CD4-positive, alpha-beta T cell (primary cell): ENCODE measurements at regions not wholly inside any gene's neighbourhood (a gene's known extent, or its start where the extent isn't known, plus 50 kb on each side); places are given as distances from the start of the nearest gene placed in this dataset.

Source experiments
- ATAC-seq: fragments of 200-7000 bp; cut with Tn5 transposase; one replicate; pipeline ENCODE4 v1.10.0; 2022; ENCODE audit warnings: mild to moderate bottlenecking; ENCODE audit not compliant: poor library complexity
- CTCF ChIA-PET: fragments of 350-600 bp; sonication (Branson Sonifier 250); formaldehyde crosslinking; loops from one replicate; lab custom pipeline; 2021; ENCODE audit warnings: antibody characterized with exemption, inconsistent platforms; lab: Charles Lee
- POLR2A ChIA-PET: fragments of 350-600 bp; sonication (Branson Sonifier 250); formaldehyde crosslinking; loops from one replicate; lab custom pipeline; 2021; ENCODE audit warnings: antibody characterized with exemption, inconsistent platforms; lab: Charles Lee
- DNase-seq, 14 experiments: peaks; one replicate each; pipeline ENCODE4 v3.0.0-alpha.2; 2013 to 2020; ENCODE audit warnings: mixed read lengths in 2 of 14
- H3K27ac ChIP-seq, 2 donors: one replicate each; pipeline versions ENCODE4 v1.5.1 to v1.7.0; 2013; ENCODE audit warnings: low read length in 2 of 2, low read depth in 1 of 2, mild to moderate bottlenecking in 1 of 2
- H3K27me3 ChIP-seq, 2 experiments: 1 replicate in 1 of 2; 2 replicates in 1 of 2; pipeline versions ENCODE4 v1.6.1 to v1.7.0; 2013; ENCODE audit warnings: low read length in 2 of 2, control low read depth in 1 of 2, mild to moderate bottlenecking in 1 of 2, moderate library complexity in 1 of 2; ENCODE audit not compliant: insufficient read depth in 2 of 2, control insufficient read depth in 1 of 2
- H3K36me3 ChIP-seq: one replicate; pipeline ENCODE4 v1.6.1; 2013; ENCODE audit warnings: low read length, control low read depth; ENCODE audit not compliant: insufficient read depth
- H3K4me1 ChIP-seq: one replicate; pipeline ENCODE4 v1.6.1; 2013; ENCODE audit warnings: low read length, control low read depth; ENCODE audit not compliant: insufficient read depth
- H3K4me3 ChIP-seq: one replicate; pipeline ENCODE4 v1.5.1; 2013; ENCODE audit warnings: mild to moderate bottlenecking, low read length, moderate library complexity
- H3K9me3 ChIP-seq, 2 experiments: 1 replicate in 1 of 2; 2 replicates in 1 of 2; pipeline versions ENCODE4 v1.6.1 to v1.7.0; 2013; ENCODE audit warnings: low read length in 2 of 2, mild to moderate bottlenecking in 2 of 2, control low read depth in 1 of 2, moderate library complexity in 1 of 2; ENCODE audit not compliant: control insufficient read depth in 1 of 2, insufficient read depth in 1 of 2
- H3K27ac Mint-ChIP-seq: one replicate; pipeline ENCODE4 v1.8.0; 2020; ENCODE audit warnings: mixed read lengths
- H3K27me3 Mint-ChIP-seq: one replicate; pipeline ENCODE4 v1.8.0; 2021; ENCODE audit warnings: mixed read lengths
- H3K36me3 Mint-ChIP-seq: one replicate; pipeline ENCODE4 v1.8.0; 2021; ENCODE audit warnings: low read depth, mixed read lengths
- H3K4me1 Mint-ChIP-seq: one replicate; pipeline ENCODE4 v1.8.0; 2021; ENCODE audit warnings: low read depth, mixed read lengths
- H3K4me3 Mint-ChIP-seq: one replicate; pipeline ENCODE4 v1.8.0; 2020; ENCODE audit warnings: mild to moderate bottlenecking, mixed read lengths
- H3K9me3 Mint-ChIP-seq: one replicate; pipeline ENCODE4 v1.8.0; 2020; ENCODE audit warnings: mixed read lengths
- intact Hi-C, 2 experiments: fragments of 100-400 bp; cut with DNase I in 1 of 2; cut with micrococcal nuclease in 1 of 2; formaldehyde crosslinking; loops; one replicate each; pipeline versions ENCODE4 v1.15.1 to v1.9.0; 2023 to 2025; cut with DNase I, micrococcal nuclease
- TF ChIP-seq, protein P1 (sequence below): fragments of 200-600 bp; IDR thresholded peaks from one replicate; pipeline ENCODE4 v1.8.0; 2022; ENCODE audit warnings: antibody characterized with exemption, mild to moderate bottlenecking

DNA sequence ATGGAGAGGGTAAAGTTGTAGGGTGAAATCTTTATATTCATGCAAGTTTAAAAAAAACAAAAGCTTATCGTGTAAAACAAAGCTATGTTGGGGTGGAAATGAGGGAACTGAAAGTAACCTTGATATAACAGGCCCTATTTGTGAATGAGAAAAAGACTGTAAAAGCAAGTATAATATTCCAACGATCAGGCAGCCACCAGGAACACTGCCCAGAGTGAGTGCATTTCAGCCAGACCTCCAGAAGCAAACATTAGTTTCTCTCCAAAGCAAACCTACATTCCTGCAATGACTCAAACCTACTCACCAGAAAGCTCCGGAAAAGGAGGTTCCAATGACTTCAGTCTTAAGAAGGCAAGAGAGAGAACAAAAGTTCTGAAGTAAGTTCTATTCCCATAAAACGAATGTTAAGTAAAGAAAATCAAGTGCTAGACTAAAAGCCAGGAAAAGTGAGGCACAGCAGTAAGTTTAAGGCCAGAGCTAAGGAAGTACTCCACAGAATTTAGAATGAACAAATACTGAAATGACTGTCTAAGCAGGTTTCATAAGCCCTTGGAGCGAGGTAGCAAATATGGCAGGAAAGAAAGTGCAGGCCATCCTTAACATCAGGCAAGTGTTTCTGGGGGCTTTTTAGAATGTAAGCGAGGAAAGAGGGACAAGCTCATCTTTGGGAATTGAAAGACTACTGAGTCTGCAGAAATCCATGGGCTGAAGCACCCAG lies 493.1 kb downstream of the XPNPEP1 start:
- Histone ChIP-seq H3K27ac (no peak overlapping the region), H3K4me3 (no peak overlapping the region), H3K36me3 (no peaks in the 10 kb centered on the region), H3K9me3 (no peaks in the 10 kb centered on the region), H3K27me3 (no peaks in the 10 kb centered on the region), H3K4me1 (no peaks in the 10 kb centered on the region)
- ChIA-PET CTCF (no interaction called here), POLR2A (no interaction called here)
- H3K36me3 Mint-ChIP-seq, result no peaks in the 10 kb centered on the region
- no peaks in the 10 kb centered on the region for H3K4me1 Mint-ChIP-seq
- H3K4me3 Mint-ChIP-seq, result no peak overlapping the region
- TF ChIP-seq, protein P1, sequence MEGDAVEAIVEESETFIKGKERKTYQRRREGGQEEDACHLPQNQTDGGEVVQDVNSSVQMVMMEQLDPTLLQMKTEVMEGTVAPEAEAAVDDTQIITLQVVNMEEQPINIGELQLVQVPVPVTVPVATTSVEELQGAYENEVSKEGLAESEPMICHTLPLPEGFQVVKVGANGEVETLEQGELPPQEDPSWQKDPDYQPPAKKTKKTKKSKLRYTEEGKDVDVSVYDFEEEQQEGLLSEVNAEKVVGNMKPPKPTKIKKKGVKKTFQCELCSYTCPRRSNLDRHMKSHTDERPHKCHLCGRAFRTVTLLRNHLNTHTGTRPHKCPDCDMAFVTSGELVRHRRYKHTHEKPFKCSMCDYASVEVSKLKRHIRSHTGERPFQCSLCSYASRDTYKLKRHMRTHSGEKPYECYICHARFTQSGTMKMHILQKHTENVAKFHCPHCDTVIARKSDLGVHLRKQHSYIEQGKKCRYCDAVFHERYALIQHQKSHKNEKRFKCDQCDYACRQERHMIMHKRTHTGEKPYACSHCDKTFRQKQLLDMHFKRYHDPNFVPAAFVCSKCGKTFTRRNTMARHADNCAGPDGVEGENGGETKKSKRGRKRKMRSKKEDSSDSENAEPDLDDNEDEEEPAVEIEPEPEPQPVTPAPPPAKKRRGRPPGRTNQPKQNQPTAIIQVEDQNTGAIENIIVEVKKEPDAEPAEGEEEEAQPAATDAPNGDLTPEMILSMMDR, result no peak
- ATAC-seq, result no peak
- DNase-seq, result no peak
- H3K27me3 Mint-ChIP-seq, result no peaks in the 10 kb centered on the region
- no peaks in the 10 kb centered on the region for H3K9me3 Mint-ChIP-seq
- intact Hi-C loops, result no loop called here
- H3K27ac Mint-ChIP-seq, result no peak overlapping the region

- Histone ChIP-seq H3K27ac (no peak overlapping the region), H3K4me3 (no peak overlapping the region), H3K36me3 (no peaks in the 10 kb centered on the region), H3K27me3 (no peaks in the 10 kb centered on the region), H3K9me3 (no peaks in the 10 kb centered on the region), H3K4me1 (no peaks in the 10 kb centered on the region)
- Mint-ChIP-seq H3K27me3 (no peaks in the 10 kb centered on the region), H3K4me1 (no peaks in the 10 kb centered on the region), H3K9me3 (no peaks in the 10 kb centered on the region), H3K4me3 (no peak overlapping the region), H3K36me3 (no peaks in the 10 kb centered on the region), H3K27ac (no peak overlapping the region)
- DNase-seq (no peak), ATAC-seq (no peak)
- ChIA-PET POLR2A (no interaction called here), CTCF (no interaction called here)
- TF ChIP-seq, protein P1, result no peak
- intact Hi-C loops, result no loop called here
These were observed 494.4 kb downstream of the XPNPEP1 start for GRCh38 chr10:109428775-109429491.

DNA sequence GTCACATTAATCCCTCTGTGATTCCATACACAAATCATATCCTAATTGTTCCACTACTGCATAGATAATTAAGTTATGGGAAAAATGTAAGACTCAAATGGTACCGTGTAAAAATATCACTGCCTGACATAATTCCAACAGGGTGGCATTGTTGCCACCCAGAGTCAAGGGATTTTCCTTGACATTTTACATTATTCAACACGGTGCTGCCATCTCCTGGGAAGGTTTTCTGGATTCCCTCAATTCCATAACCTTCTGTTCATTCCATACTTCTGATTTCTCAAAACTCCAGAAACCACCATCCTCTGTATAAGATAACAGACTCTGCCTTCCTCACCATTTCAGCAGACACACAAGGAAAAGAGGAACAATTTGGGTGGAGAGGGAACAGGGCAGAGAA lies 495.9 kb downstream of the XPNPEP1 start:
- ChIA-PET CTCF (no interaction called here), POLR2A (no interaction called here)
- TF ChIP-seq, protein P1, result no peak
- intact Hi-C loops, result no loop called here
- Mint-ChIP-seq H3K27me3 (no peaks in the 10 kb centered on the region), H3K27ac (no peak overlapping the region), H3K4me1 (no peaks in the 10 kb centered on the region), H3K4me3 (no peak overlapping the region), H3K9me3 (no peaks in the 10 kb centered on the region), H3K36me3 (no peaks in the 10 kb centered on the region)
- H3K9me3 ChIP-seq, result no peaks in the 10 kb centered on the region
- no peak overlapping the region for H3K4me3 ChIP-seq
- DNase-seq (no peak), ATAC-seq (no peak)
- H3K36me3 ChIP-seq, result no peaks in the 10 kb centered on the region
- no peaks in the 10 kb centered on the region for H3K4me1 ChIP-seq
- no peaks in the 10 kb centered on the region for H3K27me3 ChIP-seq
- H3K27ac ChIP-seq, result no peak overlapping the region
